HG02678 (cell line): ENCODE measurements at regions not wholly inside any gene's neighbourhood (a gene's known extent, or its start where the extent isn't known, plus 50 kb on each side); places are given as distances from the start of the nearest gene placed in this dataset.

ENCODE experiments used
- ATAC-seq: cut with Tn5 transposase; IDR thresholded peaks from one replicate; pipeline ENCODE4 v1.9.1; 2021; ENCODE audit warnings: mild to moderate bottlenecking, moderate library complexity; ENCODE audit not compliant: unreplicated experiment

- ATAC-seq = no peak
These were observed 54.1 kb upstream of the CHD1 start for GRCh38 chr5:98982880-98983279.
